OCI-LY3 (cell line): ENCODE measurements at regions not wholly inside any gene's neighbourhood (a gene's known extent, or its start where the extent isn't known, plus 50 kb on each side); places are given as distances from the start of the nearest gene placed in this dataset.

Experiments
- H2AFZ ChIP-seq: fragments of 200-600, 300-600 bp; shearing (Covaris generic); 2 replicates; pipeline ENCODE4 v1.6.0; 2014; ENCODE audit warnings: antibody characterized with exemption, low read depth, low read length
- H3K27ac ChIP-seq: fragments of 200-600, 300-600 bp; sonication (generic); 2 replicates; pipeline ENCODE4 v1.5.1; 2014; ENCODE audit warnings: mild to moderate bottlenecking, low read length, moderate library complexity, mixed read lengths
- H3K27me3 ChIP-seq: fragments of 200-600, 300-600 bp; sonication (generic); 2 replicates; pipeline ENCODE4 v1.6.1; 2014; ENCODE audit warnings: low read depth, low read length, mixed read lengths
- H3K36me3 ChIP-seq: fragments of 200-600, 300-600 bp; sonication (generic); replicated peaks from 2 replicates; pipeline ENCODE3; 2014; ENCODE audit warnings: low read depth, low read length, mixed read lengths
- H3K4me1 ChIP-seq: fragments of 300-600, 200-600 bp; sonication (generic); 2 replicates; pipeline ENCODE4 v1.6.1; 2014; ENCODE audit warnings: low read length, mixed read lengths
- H3K4me2 ChIP-seq: fragments of 200-600, 300-600 bp; sonication (generic); 2 replicates; pipeline ENCODE4 v1.6.1; 2014; ENCODE audit warnings: low read length, mixed read lengths
- H3K4me3 ChIP-seq: fragments of 300-600, 200-600 bp; sonication (generic); 2 replicates; pipeline ENCODE4 v1.5.1; 2014; ENCODE audit warnings: antibody characterized with exemption, mild to moderate bottlenecking, low read length, moderate library complexity
- H3K79me2 ChIP-seq: fragments of 300-600, 200-600 bp; shearing (Covaris generic); 2 replicates; pipeline ENCODE4 v1.6.1; 2014; ENCODE audit warnings: mild to moderate bottlenecking, low read length, mixed read lengths
- H3K9ac ChIP-seq: fragments of 300-600, 200-600 bp; shearing (Covaris generic); 2 replicates; pipeline ENCODE4 v1.6.0; 2014; ENCODE audit warnings: mild to moderate bottlenecking, low read length, moderate library complexity
- H3K9me3 ChIP-seq: fragments of 200-600, 300-600 bp; shearing (Covaris generic); 2 replicates; pipeline ENCODE4 v1.6.1; 2014; ENCODE audit warnings: low read length, mixed read lengths; ENCODE audit not compliant: insufficient read depth
- H4K20me1 ChIP-seq: fragments of 200-600, 300-600 bp; sonication (generic); 2 replicates; pipeline ENCODE4 v1.6.1; 2016; ENCODE audit warnings: low read length, mixed read lengths; ENCODE audit not compliant: insufficient read depth
- EZH2phosphoT487 ChIP-seq: fragments of 200-600 bp; shearing (Covaris generic); IDR thresholded peaks from 2 replicates; pipeline ENCODE4 v1.6.1; 2018; ENCODE audit warnings: antibody characterized with exemption, mixed run types, low read depth
- TF ChIP-seq, protein P1 (sequence below): fragments of 200-600, 300-600 bp; sonication (generic); IDR thresholded peaks from 2 replicates; pipeline ENCODE4 v1.5.1; 2014; ENCODE audit warnings: antibody characterized with exemption, low read length, low read depth

GRCh38 chr12:89289720-89290119 is 62.6 kb downstream of the DUSP6 start:
- no peak overlapping the region for H2AFZ ChIP-seq
- H3K9me3 ChIP-seq, result no peaks in the 10 kb centered on the region
- H3K79me2 ChIP-seq, result no peaks in the 10 kb centered on the region
- H3K27ac ChIP-seq, result no peak overlapping the region
- no peaks in the 10 kb centered on the region for H3K36me3 ChIP-seq
- no peaks in the 10 kb centered on the region for H4K20me1 ChIP-seq
- no peaks in the 10 kb centered on the region for H3K4me1 ChIP-seq
- H3K27me3 ChIP-seq, result no peaks in the 10 kb centered on the region
- no peak overlapping the region for H3K4me3 ChIP-seq
- no peak for TF ChIP-seq EZH2phosphoT487
- TF ChIP-seq, protein P1, sequence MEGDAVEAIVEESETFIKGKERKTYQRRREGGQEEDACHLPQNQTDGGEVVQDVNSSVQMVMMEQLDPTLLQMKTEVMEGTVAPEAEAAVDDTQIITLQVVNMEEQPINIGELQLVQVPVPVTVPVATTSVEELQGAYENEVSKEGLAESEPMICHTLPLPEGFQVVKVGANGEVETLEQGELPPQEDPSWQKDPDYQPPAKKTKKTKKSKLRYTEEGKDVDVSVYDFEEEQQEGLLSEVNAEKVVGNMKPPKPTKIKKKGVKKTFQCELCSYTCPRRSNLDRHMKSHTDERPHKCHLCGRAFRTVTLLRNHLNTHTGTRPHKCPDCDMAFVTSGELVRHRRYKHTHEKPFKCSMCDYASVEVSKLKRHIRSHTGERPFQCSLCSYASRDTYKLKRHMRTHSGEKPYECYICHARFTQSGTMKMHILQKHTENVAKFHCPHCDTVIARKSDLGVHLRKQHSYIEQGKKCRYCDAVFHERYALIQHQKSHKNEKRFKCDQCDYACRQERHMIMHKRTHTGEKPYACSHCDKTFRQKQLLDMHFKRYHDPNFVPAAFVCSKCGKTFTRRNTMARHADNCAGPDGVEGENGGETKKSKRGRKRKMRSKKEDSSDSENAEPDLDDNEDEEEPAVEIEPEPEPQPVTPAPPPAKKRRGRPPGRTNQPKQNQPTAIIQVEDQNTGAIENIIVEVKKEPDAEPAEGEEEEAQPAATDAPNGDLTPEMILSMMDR, result no peak
- H3K4me2 ChIP-seq, result no peak overlapping the region
- H3K9ac ChIP-seq, result no peak overlapping the region

DNA sequence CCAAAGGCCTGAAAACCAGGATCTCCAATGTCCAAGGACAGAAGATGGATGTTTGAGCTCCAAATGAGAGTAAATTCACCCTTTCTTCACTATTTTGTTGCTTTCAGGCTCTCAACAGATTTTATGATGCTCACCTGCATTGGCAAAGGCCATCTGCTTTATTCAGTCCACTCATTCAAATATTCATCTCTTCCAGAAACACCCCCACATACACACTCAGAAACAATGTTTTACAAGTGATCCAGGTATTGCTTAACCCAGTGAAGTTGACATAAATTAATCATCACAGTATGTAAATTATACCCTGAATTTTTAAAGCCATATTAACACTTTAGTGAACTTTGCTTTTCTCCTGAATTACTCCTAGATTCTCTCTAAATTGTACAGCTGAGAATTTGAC is 63.3 kb downstream of the DUSP6 start:
- no peak overlapping the region for H3K27ac ChIP-seq
- H3K4me1 ChIP-seq, result no peaks in the 10 kb centered on the region
- H3K36me3 ChIP-seq, result no peaks in the 10 kb centered on the region
- H4K20me1 ChIP-seq, result no peaks in the 10 kb centered on the region
- H3K9ac ChIP-seq, result no peak overlapping the region
- no peaks in the 10 kb centered on the region for H3K27me3 ChIP-seq
- TF ChIP-seq, protein P1, result no peak
- TF ChIP-seq EZH2phosphoT487, result no peak
- no peaks in the 10 kb centered on the region for H3K79me2 ChIP-seq
- H2AFZ ChIP-seq, result no peak overlapping the region
- H3K4me2 ChIP-seq, result no peak overlapping the region
- H3K9me3 ChIP-seq, result no peaks in the 10 kb centered on the region
- H3K4me3 ChIP-seq, result no peak overlapping the region

GRCh38 chr12:89286501-89286900 is 65.8 kb downstream of the DUSP6 start:
- Histone ChIP-seq H2AFZ (no peak overlapping the region), H3K36me3 (no peaks in the 10 kb centered on the region), H4K20me1 (no peaks in the 10 kb centered on the region), H3K79me2 (no peaks in the 10 kb centered on the region), H3K4me2 (no peak overlapping the region), H3K9me3 (no peaks in the 10 kb centered on the region), H3K4me3 (no peak overlapping the region), H3K27ac (no peak overlapping the region), H3K4me1 (no peaks in the 10 kb centered on the region), H3K27me3 (no peaks in the 10 kb centered on the region), H3K9ac (no peak overlapping the region)
- no peak for TF ChIP-seq EZH2phosphoT487
- TF ChIP-seq, protein P1, result no peak

DNA sequence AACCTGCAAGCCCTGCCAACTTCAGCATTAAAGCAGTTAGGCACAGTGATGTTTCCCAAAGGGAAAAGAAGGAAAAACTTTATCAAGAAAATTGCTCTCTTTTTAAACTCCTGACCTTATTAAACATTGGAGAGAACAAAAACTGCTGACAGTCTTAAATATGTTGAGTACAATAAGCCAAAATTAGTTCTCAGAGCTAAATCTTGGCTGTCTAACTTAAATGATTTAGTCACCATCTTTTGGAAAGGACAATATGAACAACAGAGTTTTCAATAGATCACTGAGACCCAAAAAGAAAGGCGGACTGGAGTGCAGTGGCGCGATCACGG is 70.8 kb downstream of the DUSP6 start:
- Histone ChIP-seq H3K4me1 (no peaks in the 10 kb centered on the region), H3K27ac (no peak overlapping the region), H3K27me3 (no peaks in the 10 kb centered on the region), H3K79me2 (no peaks in the 10 kb centered on the region), H3K4me3 (no peak overlapping the region), H3K9me3 (no peaks in the 10 kb centered on the region), H4K20me1 (no peaks in the 10 kb centered on the region), H3K36me3 (no peaks in the 10 kb centered on the region), H2AFZ (no peak overlapping the region), H3K9ac (no peak overlapping the region), H3K4me2 (no peak overlapping the region)
- TF ChIP-seq, protein P1, result no peak
- no peak for TF ChIP-seq EZH2phosphoT487
